ENCODE measurements at regions not wholly inside any gene's neighbourhood (a gene's known extent, or its start where the extent isn't known, plus 50 kb on each side); places are given as distances from the start of the nearest gene placed in this dataset.

GRCh38 chr6:170200458-170200891 lies 90.4 kb downstream of the DLL1 start:
- H3K9me3 ChIP-seq (ENCODE audit: low read depth, low read length, poor library complexity, severe bottlenecking): peaks cover 11% of the 10 kb centered on the region
- TF ChIP-seq CTCF (conservative IDR thresholded peaks at IDR 0.05; ENCODE audit: low read depth, low read length): no peak
- no peak for TF ChIP-seq EZH2 (IDR thresholded peaks at IDR 0.05; ENCODE audit: borderline replicate concordance, low read depth, low read length, poor library complexity, severe bottlenecking)
- H3K36me3 ChIP-seq (ENCODE audit: insufficient read depth, low read length, poor library complexity, severe bottlenecking): no peaks in the 10 kb centered on the region
- ChIA-PET CTCF (no interaction called here), POLR2A (ENCODE audit: low non-redundant PET) (no interaction called here)
- no peaks in the 10 kb centered on the region for H3K4me1 ChIP-seq (ENCODE audit: insufficient read depth, low read length, poor library complexity, severe bottlenecking)
- BruUV-seq (replicated peaks): no TSS peak
- DNase-seq (ENCODE audit: low spot score): no peak
- no peak overlapping the region for H3K4me3 ChIP-seq (ENCODE audit: low read depth, low read length, poor library complexity, severe bottlenecking)
- intact Hi-C loops (cut with micrococcal nuclease; ENCODE audit: unreplicated experiment): no loop called here
- H3K27ac ChIP-seq (ENCODE audit: low read depth, low read length, poor library complexity, severe bottlenecking): no peak overlapping the region
- H3K27me3 ChIP-seq (replicated peaks; ENCODE audit: insufficient read depth, low read depth, low read length, poor library complexity): no peaks in the 10 kb centered on the region

- no peak for DNase-seq (ENCODE audit: low spot score)
- H3K9me3 ChIP-seq (ENCODE audit: low read depth, low read length, poor library complexity, severe bottlenecking): peaks cover 17% of the 10 kb centered on the region
- ChIA-PET POLR2A (ENCODE audit: low non-redundant PET) (no interaction called here), CTCF (no interaction called here)
- intact Hi-C loops (cut with micrococcal nuclease; ENCODE audit: unreplicated experiment): no loop called here
- TF ChIP-seq EZH2 (IDR thresholded peaks at IDR 0.05; ENCODE audit: borderline replicate concordance, low read depth, low read length, poor library complexity, severe bottlenecking): no peak
- TF ChIP-seq CTCF (conservative IDR thresholded peaks at IDR 0.05; ENCODE audit: low read depth, low read length): no peak
- H3K36me3 ChIP-seq (ENCODE audit: insufficient read depth, low read length, poor library complexity, severe bottlenecking): no peaks in the 10 kb centered on the region
- no peak overlapping the region for H3K27ac ChIP-seq (ENCODE audit: low read depth, low read length, poor library complexity, severe bottlenecking)
- no TSS peak for BruUV-seq (replicated peaks)
- H3K27me3 ChIP-seq (replicated peaks; ENCODE audit: insufficient read depth, low read depth, low read length, poor library complexity): no peaks in the 10 kb centered on the region
- H3K4me3 ChIP-seq (ENCODE audit: low read depth, low read length, poor library complexity, severe bottlenecking): no peak overlapping the region
- no peaks in the 10 kb centered on the region for H3K4me1 ChIP-seq (ENCODE audit: insufficient read depth, low read length, poor library complexity, severe bottlenecking)
These were observed 91.2 kb downstream of the DLL1 start for GRCh38 chr6:170199716-170200115.

- Histone ChIP-seq H3K27ac (ENCODE audit: low read depth, low read length, poor library complexity, severe bottlenecking) (no peak overlapping the region), H3K9me3 (ENCODE audit: low read depth, low read length, poor library complexity, severe bottlenecking) (peaks cover 21% of the 10 kb centered on the region), H3K4me3 (ENCODE audit: low read depth, low read length, poor library complexity, severe bottlenecking) (no peak overlapping the region), H3K4me1 (ENCODE audit: insufficient read depth, low read length, poor library complexity, severe bottlenecking) (no peaks in the 10 kb centered on the region), H3K27me3 (replicated peaks; ENCODE audit: insufficient read depth, low read depth, low read length, poor library complexity) (no peaks in the 10 kb centered on the region), H3K36me3 (ENCODE audit: insufficient read depth, low read length, poor library complexity, severe bottlenecking) (no peaks in the 10 kb centered on the region)
- ChIA-PET POLR2A (ENCODE audit: low non-redundant PET) (no interaction called here), CTCF (no interaction called here)
- no TSS peak for BruUV-seq (replicated peaks)
- DNase-seq (ENCODE audit: low spot score): no peak
- TF ChIP-seq CTCF (conservative IDR thresholded peaks at IDR 0.05; ENCODE audit: low read depth, low read length) (no peak), EZH2 (IDR thresholded peaks at IDR 0.05; ENCODE audit: borderline replicate concordance, low read depth, low read length, poor library complexity, severe bottlenecking) (no peak)
- intact Hi-C loops (cut with micrococcal nuclease; ENCODE audit: unreplicated experiment): no loop called here
These were observed 92.6 kb downstream of the DLL1 start for GRCh38 chr6:170198298-170198697.
